Colonic mucosa (tissue), 4 donors: ENCODE measurements at regions not wholly inside any gene's neighbourhood (a gene's known extent, or its start where the extent isn't known, plus 50 kb on each side); places are given as distances from the start of the nearest gene placed in this dataset.
"Not testable (repeated sequence)": the region's sequence is repeated elsewhere in the genome, so short reads cannot be mapped to it uniquely, and the experiment has no call there.

ENCODE experiments used
- DNase-seq: peaks from one replicate; pipeline ENCODE4 v3.0.0-alpha.2; 2020
- H3K27ac ChIP-seq: fragments of 200-600 bp; one replicate; pipeline ENCODE4 v1.8.0; 2021
- H3K27me3 ChIP-seq: fragments of 200-600 bp; one replicate; pipeline ENCODE4 v1.8.0; 2021
- H3K36me3 ChIP-seq: fragments of 200-600 bp; one replicate; pipeline ENCODE4 v1.8.0; 2021
- H3K4me1 ChIP-seq: fragments of 200-600 bp; one replicate; pipeline ENCODE4 v1.8.0; 2021; ENCODE audit warnings: mild to moderate bottlenecking
- H3K4me3 ChIP-seq: fragments of 200-600 bp; one replicate; pipeline ENCODE4 v1.8.0; 2021
- H3K9ac ChIP-seq, 2 donors: one replicate each; pipeline ENCODE4 v1.7.0; 2013; ENCODE audit warnings: control low read depth in 2 of 2, low read depth in 2 of 2, low read length in 2 of 2
- H3K9me3 ChIP-seq: fragments of 200-600 bp; one replicate; pipeline ENCODE4 v1.8.0; 2021
- intact Hi-C: fragments of 100-400 bp; cut with DNase I; formaldehyde crosslinking; loops from one replicate; pipeline ENCODE4 v1.14.1; 2022
- TF ChIP-seq, protein P1 (sequence below): fragments of 200-600 bp; IDR thresholded peaks from one replicate; pipeline ENCODE4 v1.8.0; 2022; ENCODE audit warnings: antibody characterized with exemption, mild to moderate bottlenecking
- donor health status: healthy.
- donor health status: DM: no; HTN: no; CAD: no.
- donor health status: DM: no; HTN: no; CAD: no.

DNA sequence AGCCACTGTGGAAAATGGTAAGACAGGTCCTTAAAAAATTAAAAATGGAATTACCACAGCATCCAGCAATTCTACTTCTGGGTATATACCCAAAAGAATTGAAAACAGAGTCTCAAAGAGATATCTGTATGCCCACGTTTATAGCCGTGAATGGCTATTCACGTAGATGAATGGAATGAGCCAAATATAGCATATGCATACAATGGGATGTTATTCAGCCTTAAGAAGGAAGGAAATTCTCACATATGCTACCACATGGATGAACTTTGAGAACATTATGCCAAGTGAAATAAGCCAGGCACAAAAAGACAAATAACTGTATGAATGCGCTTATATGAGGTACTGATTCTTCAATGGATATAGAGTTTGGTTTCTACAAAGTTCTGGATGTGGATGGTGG is 134.5 kb upstream of the KCNE2 start:
- Histone ChIP-seq H3K9me3 (no peaks in the 10 kb centered on the region), H3K4me1 (no peaks in the 10 kb centered on the region), H3K4me3 (no peak overlapping the region), H3K36me3 (no peaks in the 10 kb centered on the region), H3K27me3 (no peaks in the 10 kb centered on the region), H3K27ac (no peak overlapping the region), H3K9ac (no peak overlapping the region)
- TF ChIP-seq, protein P1, sequence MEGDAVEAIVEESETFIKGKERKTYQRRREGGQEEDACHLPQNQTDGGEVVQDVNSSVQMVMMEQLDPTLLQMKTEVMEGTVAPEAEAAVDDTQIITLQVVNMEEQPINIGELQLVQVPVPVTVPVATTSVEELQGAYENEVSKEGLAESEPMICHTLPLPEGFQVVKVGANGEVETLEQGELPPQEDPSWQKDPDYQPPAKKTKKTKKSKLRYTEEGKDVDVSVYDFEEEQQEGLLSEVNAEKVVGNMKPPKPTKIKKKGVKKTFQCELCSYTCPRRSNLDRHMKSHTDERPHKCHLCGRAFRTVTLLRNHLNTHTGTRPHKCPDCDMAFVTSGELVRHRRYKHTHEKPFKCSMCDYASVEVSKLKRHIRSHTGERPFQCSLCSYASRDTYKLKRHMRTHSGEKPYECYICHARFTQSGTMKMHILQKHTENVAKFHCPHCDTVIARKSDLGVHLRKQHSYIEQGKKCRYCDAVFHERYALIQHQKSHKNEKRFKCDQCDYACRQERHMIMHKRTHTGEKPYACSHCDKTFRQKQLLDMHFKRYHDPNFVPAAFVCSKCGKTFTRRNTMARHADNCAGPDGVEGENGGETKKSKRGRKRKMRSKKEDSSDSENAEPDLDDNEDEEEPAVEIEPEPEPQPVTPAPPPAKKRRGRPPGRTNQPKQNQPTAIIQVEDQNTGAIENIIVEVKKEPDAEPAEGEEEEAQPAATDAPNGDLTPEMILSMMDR = no peak
- no peak for DNase-seq
- intact Hi-C loops = no loop called here

DNA sequence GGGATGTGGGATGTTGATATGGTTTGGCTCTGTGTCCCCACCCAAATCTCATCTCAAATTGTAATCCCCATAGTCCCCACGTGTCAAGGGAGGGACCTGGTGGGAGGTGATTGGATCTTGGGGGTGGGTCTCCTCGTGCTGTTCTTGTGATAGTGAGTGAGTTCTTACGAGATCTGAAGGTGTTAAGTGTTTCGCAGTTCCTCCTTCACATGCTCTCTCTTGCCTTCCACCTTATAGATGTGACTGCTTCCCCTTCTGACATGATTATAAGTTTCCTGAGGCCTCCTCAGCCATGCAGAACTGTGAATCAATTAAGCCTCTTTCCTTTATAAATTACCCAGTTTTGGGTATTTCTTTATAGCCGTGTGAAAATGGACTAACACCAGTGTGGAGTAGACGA is 130.1 kb upstream of the KCNE2 start:
- intact Hi-C loops, DNase-seq: not testable (repeated sequence)

DNA sequence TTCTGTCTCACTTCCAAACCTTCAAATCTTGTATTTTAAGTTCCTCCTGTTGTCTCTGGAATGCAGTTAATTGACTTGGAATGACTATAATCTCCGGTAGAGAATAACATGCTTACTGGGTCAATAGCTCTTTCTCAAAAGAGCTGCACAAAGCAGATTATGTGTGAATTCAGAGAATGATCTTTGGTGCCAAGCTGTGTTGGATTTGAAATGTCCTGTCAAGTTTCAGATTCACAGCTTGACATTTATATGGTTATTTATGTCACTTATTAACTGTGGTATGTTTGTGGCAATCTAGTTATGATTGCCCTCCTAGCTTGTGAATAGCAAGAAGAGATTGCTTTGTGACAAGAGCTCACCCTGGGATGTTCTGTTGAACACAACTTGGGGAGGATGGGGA is 128.3 kb upstream of the KCNE2 start:
- no peaks in the 10 kb centered on the region for H3K4me1 ChIP-seq
- H3K27ac ChIP-seq = no peak overlapping the region
- no peaks in the 10 kb centered on the region for H3K9me3 ChIP-seq
- no peak overlapping the region for H3K4me3 ChIP-seq
- no peak for DNase-seq
- H3K9ac ChIP-seq = no peak overlapping the region
- TF ChIP-seq, protein P1 = no peak
- intact Hi-C loops = no loop called here
- H3K36me3 ChIP-seq = no peaks in the 10 kb centered on the region
- no peaks in the 10 kb centered on the region for H3K27me3 ChIP-seq

More for the DNA sequence above, 130.1 kb upstream of the KCNE2 start:
- not testable (repeated sequence) for H3K4me3 ChIP-seq, H3K9ac ChIP-seq, H3K27me3 ChIP-seq, H3K9me3 ChIP-seq, H3K36me3 ChIP-seq, H3K27ac ChIP-seq, H3K4me1 ChIP-seq

DNA sequence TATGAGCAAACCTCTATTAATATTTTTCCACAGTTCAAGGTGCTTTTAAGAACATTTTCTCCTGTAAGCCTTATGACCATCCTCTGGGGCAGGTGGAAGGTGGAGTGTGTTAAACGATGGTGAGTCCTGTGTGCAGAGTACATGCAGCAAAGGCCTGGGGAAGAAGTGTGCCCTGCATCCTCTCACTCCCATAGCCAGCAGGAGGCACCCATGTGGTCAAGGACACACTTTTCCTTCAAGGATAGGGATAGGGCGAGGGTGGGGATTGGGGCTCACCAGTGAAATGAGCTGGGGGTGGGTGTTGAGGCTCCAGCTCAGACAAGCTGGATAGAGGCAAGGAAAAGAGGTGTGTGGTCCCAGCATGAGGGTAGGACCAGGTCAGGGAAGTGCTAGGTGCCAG is 120.8 kb upstream of the KCNE2 start:
- no peaks in the 10 kb centered on the region for H3K4me1 ChIP-seq
- TF ChIP-seq, protein P1 = no peak
- no peak overlapping the region for H3K27ac ChIP-seq
- no peak overlapping the region for H3K9ac ChIP-seq
- no peak overlapping the region for H3K4me3 ChIP-seq
- intact Hi-C loops = loop anchor here (5.0 kb wide), 1 partner anchor 321 kb away; no protein-coding TSS in a partner anchor
- DNase-seq = no peak
- H3K27me3 ChIP-seq = no peaks in the 10 kb centered on the region
- no peaks in the 10 kb centered on the region for H3K9me3 ChIP-seq
- no peaks in the 10 kb centered on the region for H3K36me3 ChIP-seq

DNA sequence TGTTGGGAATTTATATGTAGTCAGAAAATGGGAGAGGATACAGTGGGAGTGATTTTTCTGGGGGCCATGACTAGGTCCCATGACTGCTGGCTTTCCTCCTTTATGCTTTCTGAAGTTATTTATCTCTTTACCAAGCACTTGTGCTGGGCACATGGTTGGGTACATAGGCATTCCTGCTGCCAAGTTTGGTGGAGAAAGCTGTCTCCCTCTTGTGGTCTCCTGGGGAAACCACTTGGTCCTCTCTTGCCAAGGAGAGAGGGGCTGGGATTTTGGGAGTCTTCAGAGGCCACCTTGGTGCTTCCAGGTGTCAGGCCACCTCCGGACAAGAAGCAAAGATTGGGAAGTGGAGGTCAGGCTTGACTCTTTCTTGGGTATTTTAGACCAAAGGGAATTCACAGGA is 120.2 kb upstream of the KCNE2 start:
- Histone ChIP-seq H3K36me3 (no peaks in the 10 kb centered on the region), H3K4me3 (no peak overlapping the region), H3K4me1 (no peaks in the 10 kb centered on the region), H3K9ac (no peak overlapping the region), H3K9me3 (no peaks in the 10 kb centered on the region), H3K27me3 (no peaks in the 10 kb centered on the region), H3K27ac (no peak overlapping the region)
- peak; percentile 29 for DNase-seq
- TF ChIP-seq, protein P1 = peak; percentile 39
- intact Hi-C loops = loop anchor here (5.0 kb wide), 1 partner anchor 321 kb away; no protein-coding TSS in a partner anchor

DNA sequence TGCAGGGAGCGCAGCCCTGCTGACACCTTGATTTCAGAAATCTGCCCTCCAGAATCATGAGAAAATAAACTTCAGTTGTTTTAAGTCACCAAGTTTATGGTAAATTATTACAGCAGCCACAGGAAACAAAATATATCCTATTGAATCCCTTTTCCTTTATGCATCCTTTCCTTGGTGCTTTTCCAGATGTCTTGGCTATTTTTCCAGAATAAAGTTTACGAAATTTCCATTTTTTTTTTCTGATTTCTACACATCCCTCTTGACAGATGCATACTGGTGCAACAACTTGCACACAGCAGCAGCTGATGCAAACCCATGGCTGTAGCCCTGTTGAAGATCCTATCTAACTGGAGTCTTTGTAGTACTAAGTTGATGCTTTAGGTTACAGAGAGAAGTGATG is 111.1 kb upstream of the KCNE2 start:
- no peak overlapping the region for H3K4me3 ChIP-seq
- no peak for DNase-seq
- TF ChIP-seq, protein P1 = no peak
- no peaks in the 10 kb centered on the region for H3K9me3 ChIP-seq
- H3K36me3 ChIP-seq = no peaks in the 10 kb centered on the region
- H3K9ac ChIP-seq = no peak overlapping the region
- H3K27me3 ChIP-seq = no peaks in the 10 kb centered on the region
- intact Hi-C loops = no loop called here
- H3K4me1 ChIP-seq = no peaks in the 10 kb centered on the region
- H3K27ac ChIP-seq = no peak overlapping the region
